ENCODE measurements at regions not wholly inside any gene's neighbourhood (a gene's known extent, or its start where the extent isn't known, plus 50 kb on each side); places are given as distances from the start of the nearest gene placed in this dataset.

DNA sequence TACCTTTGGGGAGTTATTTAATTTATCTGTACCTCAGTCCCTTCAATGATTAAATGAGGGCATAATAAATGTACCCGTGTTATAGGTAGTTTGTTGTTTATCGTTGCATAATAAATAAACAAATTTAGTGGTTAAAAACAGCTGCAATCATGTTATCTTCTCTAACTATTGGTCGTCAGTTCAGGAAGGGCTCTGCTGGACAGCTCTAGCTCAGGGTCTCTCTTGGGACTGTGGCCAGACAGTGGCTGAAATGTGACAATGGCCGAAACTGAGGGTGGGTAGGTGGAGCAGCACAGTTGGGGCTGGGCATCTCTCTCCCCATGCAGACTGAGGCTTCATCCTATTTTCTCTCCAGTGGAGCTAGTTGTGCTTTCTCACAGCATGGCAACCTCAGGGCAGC is 632.1 kb upstream of the HS6ST1 start:
- TF ChIP-seq, protein P1, sequence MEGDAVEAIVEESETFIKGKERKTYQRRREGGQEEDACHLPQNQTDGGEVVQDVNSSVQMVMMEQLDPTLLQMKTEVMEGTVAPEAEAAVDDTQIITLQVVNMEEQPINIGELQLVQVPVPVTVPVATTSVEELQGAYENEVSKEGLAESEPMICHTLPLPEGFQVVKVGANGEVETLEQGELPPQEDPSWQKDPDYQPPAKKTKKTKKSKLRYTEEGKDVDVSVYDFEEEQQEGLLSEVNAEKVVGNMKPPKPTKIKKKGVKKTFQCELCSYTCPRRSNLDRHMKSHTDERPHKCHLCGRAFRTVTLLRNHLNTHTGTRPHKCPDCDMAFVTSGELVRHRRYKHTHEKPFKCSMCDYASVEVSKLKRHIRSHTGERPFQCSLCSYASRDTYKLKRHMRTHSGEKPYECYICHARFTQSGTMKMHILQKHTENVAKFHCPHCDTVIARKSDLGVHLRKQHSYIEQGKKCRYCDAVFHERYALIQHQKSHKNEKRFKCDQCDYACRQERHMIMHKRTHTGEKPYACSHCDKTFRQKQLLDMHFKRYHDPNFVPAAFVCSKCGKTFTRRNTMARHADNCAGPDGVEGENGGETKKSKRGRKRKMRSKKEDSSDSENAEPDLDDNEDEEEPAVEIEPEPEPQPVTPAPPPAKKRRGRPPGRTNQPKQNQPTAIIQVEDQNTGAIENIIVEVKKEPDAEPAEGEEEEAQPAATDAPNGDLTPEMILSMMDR (IDR thresholded peaks at IDR 0.05), result no peak
- no peak for TF ChIP-seq POLR2A (IDR thresholded peaks at IDR 0.05)
